ENCODE measurements at regions not wholly inside any gene's neighbourhood (a gene's known extent, or its start where the extent isn't known, plus 50 kb on each side); places are given as distances from the start of the nearest gene placed in this dataset.
A peak's percentile ranks its signal among the peaks of the same experiment; 100 is the strongest.

GRCh38 chr17:77449908-77450741 lies 309.4 kb downstream of the SEC14L1 start:
- DNase-seq, result peak; percentile 68

- no peak for DNase-seq
Observed at GRCh38 chr17:77450742-77451244, 310.0 kb downstream of the SEC14L1 start.

- DNase-seq, result no peak
Observed at GRCh38 chr17:77451245-77451893, 310.6 kb downstream of the SEC14L1 start.

- no peak for DNase-seq
Observed at GRCh38 chr17:77451894-77452852, 311.4 kb downstream of the SEC14L1 start.

GRCh38 chr17:77453613-77454241 lies 313.0 kb downstream of the SEC14L1 start:
- DNase-seq, result no peak

- no peak for DNase-seq
Observed at GRCh38 chr17:77454242-77455095, 313.7 kb downstream of the SEC14L1 start.

- no peak for DNase-seq
Observed at GRCh38 chr17:77455111-77455890, 314.5 kb downstream of the SEC14L1 start.

GRCh38 chr17:77455891-77456260 lies 315.1 kb downstream of the SEC14L1 start:
- DNase-seq, result no peak

GRCh38 chr17:77456271-77456950 lies 315.6 kb downstream of the SEC14L1 start:
- DNase-seq, result no peak

GRCh38 chr17:77456951-77457548 lies 316.3 kb downstream of the SEC14L1 start:
- no peak for DNase-seq

- no peak for DNase-seq
Observed at GRCh38 chr17:77457572-77458201, 316.9 kb downstream of the SEC14L1 start.

GRCh38 chr17:77458202-77459017 lies 317.6 kb downstream of the SEC14L1 start:
- DNase-seq, result no peak

GRCh38 chr17:77459018-77459755 lies 318.4 kb downstream of the SEC14L1 start:
- DNase-seq, result no peak

GRCh38 chr17:77460514-77461046 lies 319.8 kb downstream of the SEC14L1 start:
- DNase-seq, result no peak

- no peak for DNase-seq
Observed at GRCh38 chr17:77461277-77462057, 320.7 kb downstream of the SEC14L1 start.

- DNase-seq, result no peak
Observed at GRCh38 chr17:77462090-77462489, 321.3 kb downstream of the SEC14L1 start.
